HG03354 (cell line): ENCODE measurements at regions not wholly inside any gene's neighbourhood (a gene's known extent, or its start where the extent isn't known, plus 50 kb on each side); places are given as distances from the start of the nearest gene placed in this dataset.

Experiments
- ATAC-seq: cut with Tn5 transposase; IDR thresholded peaks from one replicate; pipeline ENCODE4 v1.9.1; 2021; ENCODE audit warnings: mild to moderate bottlenecking; ENCODE audit not compliant: unreplicated experiment, poor library complexity, severe bottlenecking

DNA sequence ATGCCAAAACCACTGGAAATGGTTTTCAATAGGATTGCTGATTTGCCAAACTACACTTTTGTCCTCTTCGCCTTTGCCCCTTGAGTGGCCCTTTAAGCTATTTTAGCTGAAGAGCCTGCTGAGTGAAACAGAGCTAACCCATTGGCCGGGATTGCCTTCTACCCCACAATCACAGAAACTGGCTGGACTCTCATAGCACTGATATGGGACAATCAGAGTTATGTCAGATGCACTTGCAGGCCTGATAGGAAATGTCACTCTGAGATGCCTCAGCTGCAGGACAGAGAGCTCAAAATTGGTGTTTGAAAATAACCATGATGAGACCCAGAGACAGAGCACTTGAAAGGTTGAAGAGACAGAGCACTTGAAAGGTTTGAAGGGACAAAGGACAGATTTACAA lies 354.4 kb downstream of the BRINP2 start:
- ATAC-seq: no peak

- ATAC-seq: no peak
Measured at GRCh38 chr1:177517546-177517945, 346.8 kb downstream of the BRINP2 start.

- ATAC-seq: no peak
Measured at GRCh38 chr1:177514207-177514606, 343.4 kb downstream of the BRINP2 start.

- ATAC-seq: no peak
Measured at GRCh38 chr1:177511036-177511435, 340.3 kb downstream of the BRINP2 start.

DNA sequence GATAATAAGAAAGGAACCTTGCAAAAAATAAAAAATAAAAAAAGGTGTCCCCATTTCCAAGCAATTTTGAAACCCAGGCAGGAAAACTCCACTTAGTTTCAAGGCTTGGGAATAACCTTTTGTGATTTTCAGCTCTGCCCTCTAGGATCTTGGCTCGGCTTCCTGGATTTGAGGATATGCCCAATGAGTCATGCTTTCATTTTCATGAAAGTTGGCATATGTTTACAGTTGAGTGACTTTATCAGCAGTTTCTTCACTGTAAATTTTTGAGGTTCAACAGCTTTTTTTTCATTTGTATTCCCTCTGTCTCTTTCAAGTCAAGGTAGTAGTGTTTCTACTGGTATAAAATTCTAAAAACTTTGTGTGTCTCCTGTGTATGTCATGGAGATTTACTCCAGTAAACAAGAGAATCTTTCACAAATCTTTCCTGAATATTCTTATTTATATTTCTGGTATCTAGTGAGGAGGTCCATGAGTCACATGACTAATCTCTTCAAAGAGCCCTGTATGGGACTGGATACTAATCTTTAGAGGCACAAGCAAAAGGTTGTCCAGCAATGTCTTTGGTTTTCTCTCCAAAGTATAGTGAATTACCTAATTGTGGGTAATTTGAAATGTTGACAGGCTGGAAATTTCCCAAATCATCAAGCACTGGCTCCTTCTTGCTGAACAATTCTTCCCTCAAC lies 335.3 kb downstream of the BRINP2 start:
- no peak for ATAC-seq

DNA sequence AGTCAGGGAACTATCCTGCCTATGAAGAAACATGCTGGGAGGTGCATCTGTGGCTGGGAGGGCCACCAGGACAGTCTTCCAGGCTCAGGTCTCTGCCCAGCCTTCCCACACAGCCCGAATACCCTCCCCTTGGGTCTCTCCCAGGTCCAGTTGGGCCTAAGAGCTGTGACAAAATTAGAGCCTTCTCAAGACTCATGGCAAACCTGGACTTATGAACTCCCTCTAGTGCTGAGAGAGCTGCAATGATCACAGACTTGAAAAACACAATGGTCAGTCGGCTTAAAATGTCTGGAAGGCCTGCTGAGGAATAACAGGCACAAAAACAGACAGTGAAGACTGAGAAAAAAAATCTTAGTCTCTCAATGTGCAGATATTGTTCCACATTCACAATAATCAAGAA lies 325.1 kb downstream of the BRINP2 start:
- no peak for ATAC-seq

DNA sequence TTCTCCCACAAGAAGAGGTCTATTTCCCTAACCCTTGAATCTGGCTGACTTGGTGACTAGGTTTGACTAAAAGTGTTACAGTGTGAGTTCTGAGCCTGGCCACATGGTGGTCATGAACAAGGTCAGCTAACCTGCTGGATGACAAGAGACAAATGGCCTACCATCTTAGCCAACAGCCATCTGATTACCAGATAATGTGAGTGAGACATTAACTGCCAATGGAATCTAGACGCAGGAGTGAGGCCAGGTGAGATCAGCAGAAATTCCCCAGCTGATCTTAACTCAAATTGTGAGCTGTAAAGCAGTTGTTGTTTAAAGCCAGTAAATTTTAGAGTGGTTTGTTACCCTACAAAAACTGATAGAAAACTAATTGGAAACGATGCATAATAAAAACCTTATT lies 320.0 kb downstream of the BRINP2 start:
- ATAC-seq: no peak

- no peak for ATAC-seq
Measured at GRCh38 chr1:177490036-177490639, 319.4 kb downstream of the BRINP2 start.

DNA sequence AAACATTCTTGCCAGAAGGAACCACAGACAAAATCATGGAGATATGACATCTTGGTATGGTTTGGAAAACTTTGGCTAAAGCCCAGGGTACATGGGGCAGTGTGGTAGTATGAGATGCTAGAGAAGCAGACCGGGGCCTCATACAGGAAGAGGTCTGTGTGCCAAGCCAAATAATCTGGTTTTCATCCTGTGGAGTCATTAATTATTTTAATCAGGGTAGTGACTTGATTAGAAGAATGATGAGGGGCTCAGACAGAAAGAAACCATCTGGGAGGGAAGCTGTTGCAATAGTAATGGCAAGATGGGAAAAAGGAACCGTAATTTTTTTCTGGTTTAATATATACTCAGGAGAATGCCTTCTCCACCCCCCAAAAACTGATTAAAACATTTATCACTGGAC lies 318.0 kb downstream of the BRINP2 start:
- ATAC-seq: no peak

DNA sequence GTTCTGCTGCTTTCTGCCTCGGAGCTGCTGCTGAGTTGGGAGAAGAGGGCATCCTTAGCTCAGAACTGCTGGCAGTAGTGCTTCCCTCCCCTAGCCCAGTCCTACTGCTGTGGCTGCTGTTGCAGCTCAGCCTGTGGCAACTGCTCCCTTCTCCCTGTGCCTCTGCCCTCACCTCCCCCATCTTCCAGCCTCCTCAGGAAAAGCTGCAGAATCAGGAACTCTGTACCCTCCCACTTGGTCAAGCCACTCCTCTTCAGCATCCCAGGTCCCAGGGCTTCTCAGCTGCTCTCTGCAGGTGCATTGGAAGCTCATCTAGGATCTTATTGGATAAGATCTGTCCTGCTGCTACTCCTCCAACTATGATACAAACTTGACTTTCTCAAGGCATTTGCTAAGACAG lies 316.7 kb downstream of the BRINP2 start:
- no peak for ATAC-seq

DNA sequence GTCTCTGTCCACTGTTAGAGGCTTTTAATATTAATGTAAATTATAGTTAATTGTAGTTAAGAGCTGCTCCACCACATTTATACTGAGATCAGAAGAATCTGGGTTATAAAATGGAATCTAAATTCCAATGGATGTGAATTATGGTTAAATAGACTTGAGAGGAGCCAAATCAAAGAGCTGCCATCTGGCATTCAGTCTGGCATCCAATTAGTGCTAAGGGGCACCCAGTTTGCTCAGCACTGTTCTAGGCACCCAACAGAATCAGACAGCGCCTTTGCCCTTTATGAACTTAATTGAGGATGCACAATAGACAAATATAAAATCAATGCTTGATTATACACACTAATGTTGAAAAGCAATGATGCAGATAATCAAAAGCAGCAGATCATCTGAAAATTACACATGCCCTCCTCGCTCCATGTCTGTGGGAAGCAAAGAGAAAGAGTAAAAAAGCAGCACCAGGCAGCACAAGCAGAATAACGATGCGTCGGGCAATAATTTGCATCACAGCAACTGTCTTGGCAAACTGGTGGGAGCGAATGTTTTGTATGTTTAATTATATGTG lies 310.1 kb downstream of the BRINP2 start:
- ATAC-seq: no peak

DNA sequence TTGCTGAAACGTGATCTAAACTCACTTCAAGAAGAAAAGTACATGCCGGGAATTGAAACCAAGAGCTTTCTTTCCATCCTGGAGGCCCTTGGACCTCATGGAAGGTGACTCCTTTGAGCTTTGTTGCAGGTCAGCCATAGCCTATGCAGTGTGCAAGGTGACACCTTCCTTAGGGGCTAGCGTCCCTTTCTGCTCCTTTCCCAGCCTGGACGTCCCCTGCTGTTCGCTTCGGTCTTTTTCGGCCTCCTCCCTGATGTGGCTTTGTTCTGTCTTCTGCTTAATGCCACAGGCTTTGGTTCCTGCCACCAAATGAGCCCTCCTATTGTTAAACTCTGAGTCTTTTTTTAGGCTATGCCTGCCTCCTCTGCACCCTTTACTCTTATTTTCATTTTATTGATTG lies 308.8 kb downstream of the BRINP2 start:
- no peak for ATAC-seq

GRCh38 chr1:177476676-177477075 lies 305.9 kb downstream of the BRINP2 start:
- ATAC-seq: no peak

GRCh38 chr1:177472567-177472966 lies 301.8 kb downstream of the BRINP2 start:
- no peak for ATAC-seq

GRCh38 chr1:177471244-177471643 lies 300.5 kb downstream of the BRINP2 start:
- no peak for ATAC-seq

DNA sequence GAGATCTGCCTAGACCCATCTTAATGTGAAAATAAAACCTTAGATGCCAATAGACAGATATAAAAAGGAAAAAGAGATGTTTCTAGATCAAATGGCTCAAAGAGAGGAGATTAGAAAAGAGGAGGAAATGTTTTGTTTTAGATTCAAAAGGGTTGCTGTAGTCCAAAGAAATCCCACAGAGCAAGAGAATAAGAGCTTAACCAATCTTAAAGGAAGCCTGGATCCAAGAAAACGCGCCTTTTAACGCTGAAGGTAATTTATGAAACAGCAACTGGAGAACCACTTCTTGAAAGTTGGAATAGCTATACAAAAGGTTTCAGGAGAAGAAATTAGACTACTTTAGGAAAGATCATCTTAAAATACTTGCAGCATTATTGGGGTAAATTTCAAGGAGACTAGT lies 298.8 kb downstream of the BRINP2 start:
- no peak for ATAC-seq

DNA sequence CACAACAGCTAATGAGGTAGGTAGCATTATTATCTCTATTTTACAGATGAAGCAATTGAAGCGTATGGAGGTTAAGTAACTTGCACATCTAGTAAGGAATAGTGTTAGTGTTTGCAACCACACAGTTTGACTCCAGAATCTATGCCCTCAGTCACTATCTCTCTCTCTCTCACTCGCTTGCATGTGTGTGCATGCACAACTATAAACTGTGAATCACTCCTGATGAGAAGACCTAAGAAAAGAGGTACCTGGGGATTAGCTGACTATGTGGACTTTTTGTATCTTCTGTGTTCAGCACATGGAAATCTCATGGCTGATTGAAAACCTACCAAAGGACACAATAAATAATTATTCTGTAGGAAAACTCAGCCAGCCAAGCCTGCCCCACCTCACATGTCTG lies 295.5 kb downstream of the BRINP2 start:
- ATAC-seq: no peak

- ATAC-seq: no peak
Measured at GRCh38 chr1:177464686-177465085, 293.9 kb downstream of the BRINP2 start.

- ATAC-seq: no peak
Measured at GRCh38 chr1:177451191-177451590, 280.4 kb downstream of the BRINP2 start.

- no peak for ATAC-seq
Measured at GRCh38 chr1:177448652-177449357, 278.0 kb downstream of the BRINP2 start.

DNA sequence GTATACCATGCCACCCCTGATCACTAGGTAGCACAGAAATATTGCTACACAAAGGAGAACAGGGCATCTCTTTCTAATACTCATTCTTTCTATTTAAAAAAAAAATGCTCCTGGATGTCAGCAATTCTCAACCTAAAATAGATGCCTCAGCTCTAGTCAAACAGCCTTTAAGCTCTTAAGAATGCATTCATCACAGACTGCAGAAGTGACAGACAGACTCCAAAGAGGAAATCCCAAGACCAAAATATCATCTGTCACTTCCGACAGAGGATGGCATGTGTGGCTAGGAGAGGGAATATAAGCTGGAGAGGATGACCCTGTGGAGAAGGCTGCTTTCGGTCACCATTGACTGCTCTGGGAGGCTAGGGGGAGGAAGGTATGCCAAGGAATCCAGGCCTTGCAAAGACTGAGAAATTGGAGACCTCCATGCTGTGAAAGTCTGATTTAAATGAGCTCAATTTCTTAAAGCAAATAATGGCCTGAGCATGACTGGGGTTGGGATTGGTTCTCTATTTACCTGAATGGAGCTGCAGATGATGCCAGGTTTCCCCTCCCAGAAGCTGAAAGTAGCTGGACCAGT lies 277.4 kb downstream of the BRINP2 start:
- ATAC-seq: no peak
